ENCODE measurements at regions not wholly inside any gene's neighbourhood (a gene's known extent, or its start where the extent isn't known, plus 50 kb on each side); places are given as distances from the start of the nearest gene placed in this dataset.

GRCh38 chr16:22624800-22625533 lies 114.3 kb downstream of the NPIPB5 start:
- TF ChIP-seq CTCF (IDR thresholded peaks at IDR 0.05) (no peak), POLR2A (IDR thresholded peaks at IDR 0.05) (no peak)
